ENCODE measurements at regions not wholly inside any gene's neighbourhood (a gene's known extent, or its start where the extent isn't known, plus 50 kb on each side); places are given as distances from the start of the nearest gene placed in this dataset.
"Not testable (repeated sequence)": the region's sequence is repeated elsewhere in the genome, so short reads cannot be mapped to it uniquely, and the experiment has no call there.

- H3K27ac Mint-ChIP-seq (ENCODE audit: unreplicated experiment); H3K27me3 Mint-ChIP-seq (ENCODE audit: unreplicated experiment); H3K4me3 Mint-ChIP-seq (ENCODE audit: unreplicated experiment); DNase-seq (ENCODE audit: low spot score); H3K36me3 Mint-ChIP-seq (ENCODE audit: low read depth, unreplicated experiment); H3K9me3 Mint-ChIP-seq (ENCODE audit: unreplicated experiment); H3K4me1 Mint-ChIP-seq (ENCODE audit: unreplicated experiment): not testable (repeated sequence)
Observed at GRCh38 chr6:26799903-26800633, 140.5 kb upstream of the ZNF322 start.

GRCh38 chr6:26803762-26804161, 144.2 kb upstream of the ZNF322 start:
- not testable (repeated sequence) for H3K9me3 Mint-ChIP-seq (ENCODE audit: unreplicated experiment); H3K36me3 Mint-ChIP-seq (ENCODE audit: low read depth, unreplicated experiment); DNase-seq (ENCODE audit: low spot score); H3K27ac Mint-ChIP-seq (ENCODE audit: unreplicated experiment); H3K4me1 Mint-ChIP-seq (ENCODE audit: unreplicated experiment); H3K27me3 Mint-ChIP-seq (ENCODE audit: unreplicated experiment); H3K4me3 Mint-ChIP-seq (ENCODE audit: unreplicated experiment)

GRCh38 chr6:26811486-26812116, 152.1 kb upstream of the ZNF322 start:
- not testable (repeated sequence) for H3K4me1 Mint-ChIP-seq (ENCODE audit: unreplicated experiment); H3K27me3 Mint-ChIP-seq (ENCODE audit: unreplicated experiment); H3K27ac Mint-ChIP-seq (ENCODE audit: unreplicated experiment); H3K9me3 Mint-ChIP-seq (ENCODE audit: unreplicated experiment); H3K4me3 Mint-ChIP-seq (ENCODE audit: unreplicated experiment); H3K36me3 Mint-ChIP-seq (ENCODE audit: low read depth, unreplicated experiment); DNase-seq (ENCODE audit: low spot score)

- H3K27me3 Mint-ChIP-seq (ENCODE audit: unreplicated experiment); DNase-seq (ENCODE audit: low spot score); H3K4me1 Mint-ChIP-seq (ENCODE audit: unreplicated experiment); H3K4me3 Mint-ChIP-seq (ENCODE audit: unreplicated experiment); H3K27ac Mint-ChIP-seq (ENCODE audit: unreplicated experiment); H3K36me3 Mint-ChIP-seq (ENCODE audit: low read depth, unreplicated experiment); H3K9me3 Mint-ChIP-seq (ENCODE audit: unreplicated experiment): not testable (repeated sequence)
Observed at GRCh38 chr6:26818640-26819225, 159.2 kb upstream of the ZNF322 start.

GRCh38 chr6:26827965-26828364, 168.4 kb upstream of the ZNF322 start:
- H3K4me1 Mint-ChIP-seq (ENCODE audit: unreplicated experiment); H3K27ac Mint-ChIP-seq (ENCODE audit: unreplicated experiment); H3K27me3 Mint-ChIP-seq (ENCODE audit: unreplicated experiment); DNase-seq (ENCODE audit: low spot score); H3K9me3 Mint-ChIP-seq (ENCODE audit: unreplicated experiment); H3K4me3 Mint-ChIP-seq (ENCODE audit: unreplicated experiment); H3K36me3 Mint-ChIP-seq (ENCODE audit: low read depth, unreplicated experiment): not testable (repeated sequence)

GRCh38 chr6:26829480-26829879, 169.9 kb upstream of the ZNF322 start:
- H3K9me3 Mint-ChIP-seq (ENCODE audit: unreplicated experiment); H3K4me1 Mint-ChIP-seq (ENCODE audit: unreplicated experiment); H3K27ac Mint-ChIP-seq (ENCODE audit: unreplicated experiment); DNase-seq (ENCODE audit: low spot score); H3K4me3 Mint-ChIP-seq (ENCODE audit: unreplicated experiment); H3K36me3 Mint-ChIP-seq (ENCODE audit: low read depth, unreplicated experiment); H3K27me3 Mint-ChIP-seq (ENCODE audit: unreplicated experiment): not testable (repeated sequence)

GRCh38 chr6:26830992-26831391, 171.4 kb upstream of the ZNF322 start:
- not testable (repeated sequence) for H3K27ac Mint-ChIP-seq (ENCODE audit: unreplicated experiment); H3K36me3 Mint-ChIP-seq (ENCODE audit: low read depth, unreplicated experiment); H3K4me1 Mint-ChIP-seq (ENCODE audit: unreplicated experiment); DNase-seq (ENCODE audit: low spot score); H3K4me3 Mint-ChIP-seq (ENCODE audit: unreplicated experiment); H3K9me3 Mint-ChIP-seq (ENCODE audit: unreplicated experiment); H3K27me3 Mint-ChIP-seq (ENCODE audit: unreplicated experiment)

- H3K27me3 Mint-ChIP-seq (ENCODE audit: unreplicated experiment); H3K36me3 Mint-ChIP-seq (ENCODE audit: low read depth, unreplicated experiment); H3K9me3 Mint-ChIP-seq (ENCODE audit: unreplicated experiment); H3K4me3 Mint-ChIP-seq (ENCODE audit: unreplicated experiment); H3K27ac Mint-ChIP-seq (ENCODE audit: unreplicated experiment); DNase-seq (ENCODE audit: low spot score); H3K4me1 Mint-ChIP-seq (ENCODE audit: unreplicated experiment): not testable (repeated sequence)
Observed at GRCh38 chr6:26835707-26836106, 176.2 kb upstream of the ZNF322 start.

- not testable (repeated sequence) for DNase-seq (ENCODE audit: low spot score); H3K36me3 Mint-ChIP-seq (ENCODE audit: low read depth, unreplicated experiment); H3K4me1 Mint-ChIP-seq (ENCODE audit: unreplicated experiment); H3K9me3 Mint-ChIP-seq (ENCODE audit: unreplicated experiment); H3K27me3 Mint-ChIP-seq (ENCODE audit: unreplicated experiment); H3K4me3 Mint-ChIP-seq (ENCODE audit: unreplicated experiment); H3K27ac Mint-ChIP-seq (ENCODE audit: unreplicated experiment)
Observed at GRCh38 chr6:26836657-26837056, 177.1 kb upstream of the ZNF322 start.

- not testable (repeated sequence) for H3K27me3 Mint-ChIP-seq (ENCODE audit: unreplicated experiment); H3K4me1 Mint-ChIP-seq (ENCODE audit: unreplicated experiment); H3K36me3 Mint-ChIP-seq (ENCODE audit: low read depth, unreplicated experiment)
Observed at GRCh38 chr6:26844823-26845222, 185.3 kb upstream of the ZNF322 start.

GRCh38 chr6:26857289-26857688, 197.7 kb upstream of the ZNF322 start:
- H3K36me3 Mint-ChIP-seq (ENCODE audit: low read depth, unreplicated experiment); H3K4me3 Mint-ChIP-seq (ENCODE audit: unreplicated experiment); H3K27me3 Mint-ChIP-seq (ENCODE audit: unreplicated experiment); H3K27ac Mint-ChIP-seq (ENCODE audit: unreplicated experiment); H3K9me3 Mint-ChIP-seq (ENCODE audit: unreplicated experiment); DNase-seq (ENCODE audit: low spot score); H3K4me1 Mint-ChIP-seq (ENCODE audit: unreplicated experiment): not testable (repeated sequence)

More at GRCh38 chr6:26844823-26845222, 185.3 kb upstream of the ZNF322 start:
- H3K27ac Mint-ChIP-seq (ENCODE audit: unreplicated experiment); H3K9me3 Mint-ChIP-seq (ENCODE audit: unreplicated experiment); DNase-seq (ENCODE audit: low spot score); H3K4me3 Mint-ChIP-seq (ENCODE audit: unreplicated experiment): not testable (repeated sequence)

- not testable (repeated sequence) for H3K4me1 Mint-ChIP-seq (ENCODE audit: unreplicated experiment); H3K9me3 Mint-ChIP-seq (ENCODE audit: unreplicated experiment); H3K36me3 Mint-ChIP-seq (ENCODE audit: low read depth, unreplicated experiment); DNase-seq (ENCODE audit: low spot score); H3K27me3 Mint-ChIP-seq (ENCODE audit: unreplicated experiment); H3K27ac Mint-ChIP-seq (ENCODE audit: unreplicated experiment); H3K4me3 Mint-ChIP-seq (ENCODE audit: unreplicated experiment)
Observed at GRCh38 chr6:26859067-26859770, 199.7 kb upstream of the ZNF322 start.
